ENCODE measurements at regions not wholly inside any gene's neighbourhood (a gene's known extent, or its start where the extent isn't known, plus 50 kb on each side); places are given as distances from the start of the nearest gene placed in this dataset.

- WGBS (ENCODE audit: low lambda C conversion rate) = 91% methylated on average over 1 of the region's 1 CpG
- Histone ChIP-seq H3K27ac (ENCODE audit: low read depth in 2 of 2, low read length in 1 of 2) (no peak overlapping the region), H3F3A (replicated peaks; ENCODE audit: insufficient read depth) (no peaks in the 10 kb centered on the region), H3K4me2 (no peak overlapping the region), H3K4me3 (ENCODE audit: low read depth in 2 of 2, low read length in 1 of 2) (no peak overlapping the region), H3K9ac (no peak overlapping the region), H3K4me1 (ENCODE audit: control insufficient read depth in 1 of 2, insufficient read depth in 2 of 2, low read depth in 1 of 2, low read length in 1 of 2) (peaks cover 0 to 18% of the 10 kb centered on the region in 2 experiments; a peak in 2 of 4 replicates), H4K20me1 (ENCODE audit: insufficient read depth) (no peaks in the 10 kb centered on the region), H2AFZ (ENCODE audit: low read depth) (no peak overlapping the region), H3K27me3 (ENCODE audit: insufficient read depth) (no peaks in the 10 kb centered on the region), H3K9me3 (no peaks in the 10 kb centered on the region), H3K36me3 (replicated peaks in 1 of 2; ENCODE audit: control insufficient read depth in 1 of 2, insufficient read depth in 2 of 2, low read length in 1 of 2) (no peaks in the 10 kb centered on the region), H3K9me2 (no peaks in the 10 kb centered on the region), H3K79me2 (ENCODE audit: insufficient read depth) (no peaks in the 10 kb centered on the region)
- no peak for DNase-seq
- TF ChIP-seq SMC3 (IDR thresholded peaks at IDR 0.05; ENCODE audit: low read depth, low read length) (no peak), NRF1 (IDR thresholded peaks at IDR 0.05; ENCODE audit: low read depth, low read length) (no peak)
- ChIA-PET POLR2A (interaction anchor here (0.7 kb wide), 1 partner anchor 19 kb away, joined by 3 read pairs; no protein-coding TSS in a partner anchor), CTCF (interaction anchor here (0.6 to 1.1 kb wide), 3 partner anchors 10 to 131 kb away, joined by 3 to 4 read pairs (median 3); no protein-coding TSS in a partner anchor)
Measured at GRCh38 chr10:94235461-94235860, 127.3 kb downstream of the NOC3L start.

GRCh38 chr10:94238006-94238617, 124.6 kb downstream of the NOC3L start:
- CTCF ChIA-PET = interaction anchor here (1.2 to 1.4 kb wide), 2 partner anchors 11 to 82 kb away, joined by 3 read pairs; no protein-coding TSS in a partner anchor
- 84% methylated on average over 4 of the region's 4 CpGs for WGBS (ENCODE audit: low lambda C conversion rate)
- POLR2A ChIA-PET = no interaction called here

More at GRCh38 chr10:94238006-94238617, 124.6 kb downstream of the NOC3L start:
- Histone ChIP-seq H3K9me3 (no peaks in the 10 kb centered on the region), H3K9me2 (no peaks in the 10 kb centered on the region), H3K9ac (no peak overlapping the region), H3K27ac (ENCODE audit: low read depth in 2 of 2, low read length in 1 of 2) (no peak overlapping the region), H3K4me1 (ENCODE audit: control insufficient read depth in 1 of 2, insufficient read depth in 2 of 2, low read depth in 1 of 2, low read length in 1 of 2) (peaks cover 0 to 23% of the 10 kb centered on the region in 2 experiments; a peak in 2 of 4 replicates), H3K79me2 (ENCODE audit: insufficient read depth) (no peaks in the 10 kb centered on the region), H3K36me3 (replicated peaks in 1 of 2; ENCODE audit: control insufficient read depth in 1 of 2, insufficient read depth in 2 of 2, low read length in 1 of 2) (no peaks in the 10 kb centered on the region), H3F3A (replicated peaks; ENCODE audit: insufficient read depth) (no peaks in the 10 kb centered on the region), H3K4me2 (no peak overlapping the region), H2AFZ (ENCODE audit: low read depth) (no peak overlapping the region), H4K20me1 (ENCODE audit: insufficient read depth) (no peaks in the 10 kb centered on the region), H3K27me3 (ENCODE audit: insufficient read depth) (no peaks in the 10 kb centered on the region), H3K4me3 (ENCODE audit: low read depth in 2 of 2, low read length in 1 of 2) (no peak overlapping the region)
- TF ChIP-seq FOXJ3 (CRISPR knock-in tag; IDR thresholded peaks at IDR 0.05) (no peak), SMC3 (IDR thresholded peaks at IDR 0.05; ENCODE audit: low read depth, low read length) (no peak), PBX3 (IDR thresholded peaks at IDR 0.05) (no peak), USF2 (IDR thresholded peaks at IDR 0.05; ENCODE audit: borderline replicate concordance, low read depth, low read length) (no peak), NFIC (IDR thresholded peaks at IDR 0.05; ENCODE audit: borderline replicate concordance) (no peak), NRF1 (IDR thresholded peaks at IDR 0.05; ENCODE audit: low read depth, low read length) (no peak), CTCF (IDR thresholded peaks at IDR 0.05) (no peak), FOXM1 (IDR thresholded peaks at IDR 0.05; ENCODE audit: low read depth) (no peak), TEAD4 (IDR thresholded peaks at IDR 0.05; ENCODE audit: borderline replicate concordance, insufficient read depth) (no peak), SIN3A (IDR thresholded peaks at IDR 0.05; ENCODE audit: borderline replicate concordance, low read depth, low read length) (no peak), FOSL2 (IDR thresholded peaks at IDR 0.05; ENCODE audit: borderline replicate concordance, low read depth) (no peak), CHD2 (IDR thresholded peaks at IDR 0.05; ENCODE audit: low read length, partially characterized antibody) (no peak), RXRA (IDR thresholded peaks at IDR 0.05; ENCODE audit: borderline replicate concordance, low read depth) (no peak), ELF1 (IDR thresholded peaks at IDR 0.05) (no peak), TCF12 (IDR thresholded peaks at IDR 0.05) (no peak), TAF1 (IDR thresholded peaks at IDR 0.05; ENCODE audit: borderline replicate concordance, low read depth, low read length) (no peak), RFX5 (IDR thresholded peaks at IDR 0.05; ENCODE audit: low read length) (no peak), JUND (IDR thresholded peaks at IDR 0.05) (no peak)
- DNase-seq = no peak
